ENCODE measurements at regions not wholly inside any gene's neighbourhood (a gene's known extent, or its start where the extent isn't known, plus 50 kb on each side); places are given as distances from the start of the nearest gene placed in this dataset.

DNA sequence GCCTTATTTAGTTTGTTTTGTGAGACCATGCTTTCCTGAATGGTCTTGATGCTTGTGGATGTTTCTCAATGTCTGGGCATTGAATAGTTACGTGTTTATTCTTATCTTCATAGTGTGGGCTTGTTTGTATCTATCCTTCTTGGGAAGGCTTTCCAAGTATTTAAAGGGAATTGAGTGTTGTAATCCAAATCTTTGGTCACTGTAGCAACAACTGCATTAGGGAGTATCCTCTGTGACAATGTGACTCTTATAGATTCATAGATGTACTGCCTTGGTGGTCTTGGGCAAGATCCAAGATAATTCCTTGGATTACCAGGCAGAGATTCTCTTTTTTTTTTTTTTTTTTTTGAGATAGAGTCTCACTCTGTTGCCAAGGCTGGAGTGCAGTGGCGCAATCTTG lies 598.4 kb downstream of the CBLN4 start:
- H3K4me3 ChIP-seq (ENCODE audit: low read depth, low read length), result no peak overlapping the region
- TF ChIP-seq, protein P1, sequence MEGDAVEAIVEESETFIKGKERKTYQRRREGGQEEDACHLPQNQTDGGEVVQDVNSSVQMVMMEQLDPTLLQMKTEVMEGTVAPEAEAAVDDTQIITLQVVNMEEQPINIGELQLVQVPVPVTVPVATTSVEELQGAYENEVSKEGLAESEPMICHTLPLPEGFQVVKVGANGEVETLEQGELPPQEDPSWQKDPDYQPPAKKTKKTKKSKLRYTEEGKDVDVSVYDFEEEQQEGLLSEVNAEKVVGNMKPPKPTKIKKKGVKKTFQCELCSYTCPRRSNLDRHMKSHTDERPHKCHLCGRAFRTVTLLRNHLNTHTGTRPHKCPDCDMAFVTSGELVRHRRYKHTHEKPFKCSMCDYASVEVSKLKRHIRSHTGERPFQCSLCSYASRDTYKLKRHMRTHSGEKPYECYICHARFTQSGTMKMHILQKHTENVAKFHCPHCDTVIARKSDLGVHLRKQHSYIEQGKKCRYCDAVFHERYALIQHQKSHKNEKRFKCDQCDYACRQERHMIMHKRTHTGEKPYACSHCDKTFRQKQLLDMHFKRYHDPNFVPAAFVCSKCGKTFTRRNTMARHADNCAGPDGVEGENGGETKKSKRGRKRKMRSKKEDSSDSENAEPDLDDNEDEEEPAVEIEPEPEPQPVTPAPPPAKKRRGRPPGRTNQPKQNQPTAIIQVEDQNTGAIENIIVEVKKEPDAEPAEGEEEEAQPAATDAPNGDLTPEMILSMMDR (IDR thresholded peaks at IDR 0.05; ENCODE audit: borderline replicate concordance, insufficient read depth, low read depth, low read length), result no peak

DNA sequence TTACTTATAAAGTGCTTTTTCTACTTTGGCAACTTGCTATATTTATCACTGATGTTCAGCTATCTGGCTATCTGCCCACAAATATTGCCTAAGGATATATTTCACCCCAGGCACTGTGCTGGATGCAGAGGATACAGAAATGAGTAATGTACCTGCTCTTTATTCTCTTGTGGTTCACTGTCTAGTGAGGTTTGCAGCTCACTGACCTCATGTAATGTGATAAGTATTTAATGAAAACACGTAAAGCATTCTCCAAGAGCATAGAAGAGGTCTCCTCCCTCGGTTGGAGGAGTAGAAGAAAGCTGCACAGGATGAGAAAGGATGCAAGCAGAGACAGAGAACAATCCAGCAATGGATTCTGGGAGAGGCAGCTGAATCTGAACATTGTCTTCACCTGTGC lies 610.7 kb downstream of the CBLN4 start:
- no peak overlapping the region for H3K4me3 ChIP-seq (ENCODE audit: low read depth, low read length)
- TF ChIP-seq, protein P1 (IDR thresholded peaks at IDR 0.05; ENCODE audit: borderline replicate concordance, insufficient read depth, low read depth, low read length), result no peak

DNA sequence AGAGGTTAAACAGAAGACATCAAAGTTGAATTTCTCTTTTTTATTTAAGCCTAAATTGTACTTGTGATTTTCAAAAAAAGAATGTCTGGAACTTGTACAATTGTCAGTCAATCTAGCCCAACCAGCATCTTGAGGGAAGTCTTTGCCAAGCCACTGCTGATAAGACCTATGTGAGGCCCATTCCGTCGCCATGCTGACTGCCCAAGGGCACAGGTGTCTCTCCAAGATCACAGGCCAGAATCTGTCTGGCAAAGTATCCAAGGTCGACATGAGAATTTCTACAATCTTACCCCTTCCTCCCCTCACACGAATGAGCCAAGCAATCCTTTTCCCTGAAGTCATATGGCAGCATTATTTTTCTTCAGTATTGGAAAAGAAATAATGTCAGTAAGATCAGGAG lies 614.5 kb downstream of the CBLN4 start:
- no peak overlapping the region for H3K4me3 ChIP-seq (ENCODE audit: low read depth, low read length)
- TF ChIP-seq, protein P1 (IDR thresholded peaks at IDR 0.05; ENCODE audit: borderline replicate concordance, insufficient read depth, low read depth, low read length), result no peak

DNA sequence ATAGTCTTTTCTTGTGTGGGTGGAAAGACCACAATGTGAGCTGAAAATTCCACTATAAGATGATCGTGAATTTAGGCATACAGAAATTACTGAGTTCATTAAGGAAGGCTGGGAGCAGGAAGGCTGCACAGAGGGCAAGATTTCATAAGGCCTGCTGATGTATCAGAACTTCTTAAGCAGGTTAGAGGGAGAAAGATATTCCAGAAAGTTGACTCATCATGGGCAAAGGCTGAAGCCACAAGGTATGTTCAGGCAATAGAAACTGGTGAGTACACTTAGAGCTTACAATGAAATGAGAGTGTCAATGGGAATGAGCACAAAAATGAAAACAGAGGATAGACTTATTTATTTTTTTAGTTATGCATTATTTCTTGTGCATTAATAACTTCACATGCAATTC lies 618.6 kb downstream of the CBLN4 start:
- no peak overlapping the region for H3K4me3 ChIP-seq (ENCODE audit: low read depth, low read length)
- TF ChIP-seq, protein P1 (IDR thresholded peaks at IDR 0.05; ENCODE audit: borderline replicate concordance, insufficient read depth, low read depth, low read length), result no peak

DNA sequence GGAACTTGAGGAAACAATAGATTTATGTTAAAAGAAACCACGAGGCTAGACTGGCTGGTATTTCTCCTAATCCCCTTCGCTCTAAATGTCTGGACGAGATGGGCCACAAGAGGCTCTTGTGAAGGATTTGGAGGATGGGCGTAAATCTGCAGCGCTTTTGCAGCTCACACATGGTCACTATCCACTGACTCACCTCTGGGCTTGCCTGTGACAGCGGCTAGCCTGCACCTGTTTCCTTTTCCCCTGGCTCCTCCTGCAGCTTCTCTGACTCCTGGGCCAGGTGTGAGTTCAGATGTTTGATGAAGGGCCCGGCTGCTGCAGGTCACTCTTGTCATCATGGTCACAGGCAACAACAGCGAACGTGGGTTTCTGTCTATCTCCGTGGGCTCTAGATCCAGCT lies 629.4 kb downstream of the CBLN4 start:
- TF ChIP-seq, protein P1 (IDR thresholded peaks at IDR 0.05; ENCODE audit: borderline replicate concordance, insufficient read depth, low read depth, low read length), result no peak
- H3K4me3 ChIP-seq (ENCODE audit: low read depth, low read length), result no peak overlapping the region

GRCh38 chr20:55365745-55366144 lies 639.6 kb downstream of the CBLN4 start:
- TF ChIP-seq, protein P1 (IDR thresholded peaks at IDR 0.05; ENCODE audit: borderline replicate concordance, insufficient read depth, low read depth, low read length), result no peak
- H3K4me3 ChIP-seq (ENCODE audit: low read depth, low read length), result no peak overlapping the region

GRCh38 chr20:55360895-55361294 lies 644.4 kb downstream of the CBLN4 start:
- no peak overlapping the region for H3K4me3 ChIP-seq (ENCODE audit: low read depth, low read length)
- TF ChIP-seq, protein P1 (IDR thresholded peaks at IDR 0.05; ENCODE audit: borderline replicate concordance, insufficient read depth, low read depth, low read length), result no peak
